ENCODE measurements at regions not wholly inside any gene's neighbourhood (a gene's known extent, or its start where the extent isn't known, plus 50 kb on each side); places are given as distances from the start of the nearest gene placed in this dataset.
"Not testable (repeated sequence)": the region's sequence is repeated elsewhere in the genome, so short reads cannot be mapped to it uniquely, and the experiment has no call there.

DNA sequence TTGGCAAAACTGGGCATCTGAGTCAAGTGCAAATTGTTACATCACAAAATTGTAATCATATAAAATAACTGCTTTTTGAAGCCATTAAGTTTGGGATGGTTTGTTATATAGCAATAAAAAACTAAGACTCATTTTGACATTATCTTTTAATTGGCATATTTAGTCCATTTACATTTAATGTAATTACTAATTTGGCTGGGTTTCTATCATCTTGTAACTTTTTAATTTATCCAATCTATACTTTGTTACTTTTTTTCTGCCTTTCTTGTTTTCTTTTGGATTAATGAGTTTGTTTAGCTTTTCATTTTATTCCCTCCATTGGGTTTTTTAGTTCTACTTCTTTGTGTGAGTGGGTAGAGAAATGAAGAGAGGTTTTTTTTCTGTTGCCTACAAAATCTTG, 76.3 kb downstream of the DRAM2 start:
- DNase-seq = no peak

- DNase-seq = no peak
Measured at GRCh38 chr1:111062624-111063023, 77.3 kb downstream of the DRAM2 start.

DNA sequence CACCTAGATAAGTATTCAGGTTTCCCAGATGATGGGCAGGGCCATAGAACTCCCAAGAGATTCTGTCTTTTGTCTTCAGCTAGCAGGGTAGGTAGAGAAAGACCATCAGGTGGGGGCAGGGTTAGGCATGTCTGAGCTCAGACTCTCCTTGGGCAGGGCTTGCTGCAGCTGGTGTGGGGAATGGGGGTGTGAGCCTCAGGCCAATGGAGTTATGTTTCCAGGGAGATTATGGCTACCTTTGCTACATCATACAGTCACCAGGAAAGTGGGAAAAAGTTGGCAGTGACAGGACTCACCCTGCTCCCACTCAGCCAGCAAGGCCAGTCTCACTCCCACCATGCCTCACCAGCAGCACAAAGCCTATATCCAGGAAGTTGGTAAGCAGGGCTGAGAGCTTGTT, 77.8 kb downstream of the DRAM2 start:
- no peak for DNase-seq

GRCh38 chr1:111054656-111055055, 85.2 kb downstream of the DRAM2 start:
- DNase-seq = no peak

DNA sequence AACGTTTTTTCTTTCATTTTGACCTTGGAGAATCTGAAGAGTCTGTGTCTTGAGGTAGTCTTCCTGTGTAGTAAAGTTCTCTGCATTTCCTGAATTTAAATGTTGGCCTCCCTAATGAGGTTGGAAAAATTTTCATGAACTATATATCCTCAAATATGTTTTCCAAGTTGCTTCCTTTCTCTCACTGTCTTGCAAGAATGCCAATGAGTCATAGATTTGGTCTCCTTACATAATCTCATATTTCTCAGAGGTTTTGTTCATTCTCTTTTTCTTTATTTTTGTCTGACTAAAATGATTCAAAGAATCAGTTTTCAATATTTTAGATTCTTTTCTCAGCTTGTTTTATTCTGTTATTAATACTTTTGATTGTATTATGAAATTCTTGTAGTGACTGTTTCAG, 87.6 kb downstream of the DRAM2 start:
- DNase-seq = no peak

DNA sequence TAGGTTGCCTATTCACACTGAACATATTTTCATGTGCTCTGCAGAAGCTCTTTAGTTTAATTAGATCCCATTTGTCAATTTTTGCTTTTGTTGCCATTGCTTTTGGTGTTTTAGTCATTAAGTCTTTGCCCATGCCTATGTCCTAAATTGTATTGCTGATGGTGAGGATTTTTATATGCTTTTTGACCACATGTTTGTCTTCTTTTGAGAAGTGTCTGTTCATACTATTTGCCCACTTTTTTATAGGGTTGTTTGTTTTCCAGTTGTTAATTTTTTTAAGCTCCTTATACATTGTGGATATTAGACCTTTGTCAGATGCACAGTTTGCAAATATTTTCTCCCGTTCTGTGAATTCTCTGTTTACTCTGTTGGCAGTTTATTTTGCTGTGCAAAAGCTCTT, 84.5 kb upstream of the LRIF1 start:
- DNase-seq = not testable (repeated sequence)

GRCh38 chr1:111045033-111045722, 81.5 kb upstream of the LRIF1 start:
- no peak for DNase-seq

- peak; percentile 2 for DNase-seq
Measured at GRCh38 chr1:111032295-111032897, 68.7 kb upstream of the LRIF1 start.

- no peak for DNase-seq
Measured at GRCh38 chr1:111030590-111030989, 66.9 kb upstream of the LRIF1 start.

- DNase-seq = no peak
Measured at GRCh38 chr1:111025109-111025508, 61.4 kb upstream of the LRIF1 start.

GRCh38 chr1:111015222-111015621, 51.5 kb upstream of the LRIF1 start:
- no peak for DNase-seq
